ENCODE measurements at regions not wholly inside any gene's neighbourhood (a gene's known extent, or its start where the extent isn't known, plus 50 kb on each side); places are given as distances from the start of the nearest gene placed in this dataset.

DNA sequence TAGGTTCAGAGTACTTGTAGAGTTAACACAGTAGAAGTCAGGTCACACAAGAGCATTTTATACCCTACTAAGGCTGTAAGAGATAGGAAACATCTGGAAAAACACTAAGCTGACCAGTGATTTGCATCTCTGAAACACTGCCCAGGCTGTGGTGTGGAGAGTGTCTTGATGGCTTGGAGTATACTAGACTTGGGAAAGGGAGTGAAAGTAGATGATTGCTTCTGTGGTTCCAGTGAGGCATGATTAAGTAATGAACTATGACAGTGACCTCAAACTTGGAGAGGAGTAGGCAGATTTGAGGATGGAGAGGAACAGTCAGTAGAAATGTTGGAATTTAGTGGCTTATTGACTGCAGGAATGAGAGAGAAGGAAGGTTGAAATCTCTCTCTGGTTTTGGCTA lies 201.2 kb downstream of the FLRT2 start:
- no peaks in the 10 kb centered on the region for H3K9me3 Mint-ChIP-seq
- no peak overlapping the region for H3K4me3 Mint-ChIP-seq
- H3K4me1 Mint-ChIP-seq (ENCODE audit: low read depth): no peaks in the 10 kb centered on the region
- H3K27ac Mint-ChIP-seq: no peak overlapping the region
- no peaks in the 10 kb centered on the region for H3K27me3 Mint-ChIP-seq
- H3K36me3 Mint-ChIP-seq (ENCODE audit: low read depth): no peaks in the 10 kb centered on the region

DNA sequence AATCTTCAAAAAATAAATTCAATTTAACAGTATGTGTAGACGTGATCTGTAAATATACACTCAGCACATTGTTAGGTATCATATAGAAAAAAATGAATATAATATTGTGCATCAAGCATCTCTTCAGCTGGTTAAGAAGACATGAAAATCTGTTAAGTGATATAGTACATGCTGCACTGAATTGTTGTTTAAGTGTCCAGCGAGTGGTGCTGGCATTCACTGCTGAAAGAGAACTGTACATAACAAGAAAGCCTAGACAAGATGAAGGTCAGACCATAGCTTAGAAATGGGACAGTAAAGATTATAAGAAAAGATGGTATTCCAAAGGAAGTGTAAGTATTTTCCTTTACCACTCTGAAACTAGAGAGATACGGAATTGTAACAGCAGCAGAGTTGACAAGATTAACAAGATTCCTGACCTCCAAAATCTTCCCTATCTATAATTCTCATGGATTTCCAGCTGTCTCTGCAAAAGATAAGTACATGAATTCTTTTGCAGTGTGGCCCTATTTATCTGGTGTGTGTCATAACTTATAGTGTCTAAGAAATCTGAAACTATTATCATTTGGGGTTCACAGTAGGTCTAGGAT lies 198.6 kb downstream of the FLRT2 start:
- H3K27me3 Mint-ChIP-seq: no peaks in the 10 kb centered on the region
- H3K9me3 Mint-ChIP-seq: no peaks in the 10 kb centered on the region
- H3K4me1 Mint-ChIP-seq (ENCODE audit: low read depth): no peaks in the 10 kb centered on the region
- H3K4me3 Mint-ChIP-seq: no peak overlapping the region
- no peaks in the 10 kb centered on the region for H3K36me3 Mint-ChIP-seq (ENCODE audit: low read depth)
- H3K27ac Mint-ChIP-seq: no peak overlapping the region

DNA sequence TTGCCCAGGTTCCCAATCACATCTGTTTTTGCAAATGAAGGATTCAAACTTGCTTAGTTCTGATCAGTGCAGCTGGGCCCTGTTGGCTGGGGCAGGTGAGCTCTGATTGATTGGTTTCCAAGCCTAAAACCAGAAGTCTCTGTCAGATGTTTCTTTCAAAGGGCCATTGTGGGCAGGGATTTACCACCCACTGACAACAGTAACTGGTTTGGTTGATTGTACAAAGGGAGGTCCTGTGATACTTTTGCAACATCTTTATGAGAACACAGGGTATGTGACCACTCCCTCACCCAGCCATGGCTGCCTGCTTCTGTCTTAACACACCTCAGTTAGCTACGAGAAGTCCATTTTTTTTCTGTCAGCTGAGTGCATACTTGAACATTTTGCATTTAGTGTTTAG lies 184.1 kb downstream of the FLRT2 start:
- H3K9me3 Mint-ChIP-seq: peaks cover 13% of the 10 kb centered on the region
- no peak overlapping the region for H3K27ac Mint-ChIP-seq
- no peaks in the 10 kb centered on the region for H3K27me3 Mint-ChIP-seq
- H3K36me3 Mint-ChIP-seq (ENCODE audit: low read depth): no peaks in the 10 kb centered on the region
- H3K4me3 Mint-ChIP-seq: no peak overlapping the region
- H3K4me1 Mint-ChIP-seq (ENCODE audit: low read depth): no peaks in the 10 kb centered on the region

DNA sequence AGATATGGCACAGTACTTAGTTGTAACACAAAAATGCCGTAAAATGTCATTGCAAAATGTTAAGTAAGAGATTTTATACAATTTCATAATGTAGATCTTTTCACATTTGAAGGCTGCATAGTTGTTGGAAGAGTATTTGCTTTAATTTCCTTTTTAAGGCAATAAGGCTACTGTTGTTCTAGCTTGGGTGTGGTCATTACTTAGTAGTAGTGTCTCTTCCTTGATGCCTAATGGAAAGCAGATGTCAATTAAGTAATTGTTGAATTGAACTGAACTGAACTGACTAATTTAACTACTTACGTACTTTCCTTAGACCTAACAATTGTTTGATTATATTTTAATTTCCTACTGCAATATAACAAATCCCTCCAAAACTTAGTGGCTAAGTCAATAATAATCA lies 181.7 kb downstream of the FLRT2 start:
- H3K9me3 Mint-ChIP-seq: peaks cover 5% of the 10 kb centered on the region
- no peak overlapping the region for H3K4me3 Mint-ChIP-seq
- H3K27me3 Mint-ChIP-seq: no peaks in the 10 kb centered on the region
- no peaks in the 10 kb centered on the region for H3K36me3 Mint-ChIP-seq (ENCODE audit: low read depth)
- H3K4me1 Mint-ChIP-seq (ENCODE audit: low read depth): no peaks in the 10 kb centered on the region
- no peak overlapping the region for H3K27ac Mint-ChIP-seq

Measured in stimulated activated naive CD8-positive, alpha-beta T cell treated with anti-CD3 and anti-CD28 coated beads, Interleukin-15, Interleukin-2, amounts not matched to agents 100 ng/mL and 50 ng/mL, for 24 hours (primary cell).